Activated T-helper 1 cell treated with anti-CD3 and anti-CD28 coated beads, Interleukin-12 subunit alpha, Interleukin-12 subunit beta, Interleukin-2, Interleukin-4 antibody, amounts not matched to agents 30 ng/mL and 10 ng/mL and 1 ng/mL, durations not matched to agents 14 hours and 24 hours and 36 hours (primary cell): ENCODE measurements at regions not wholly inside any gene's neighbourhood (a gene's known extent, or its start where the extent isn't known, plus 50 kb on each side); places are given as distances from the start of the nearest gene placed in this dataset.

Experiments
- DNase-seq: peaks from one replicate; pipeline ENCODE4 v3.0.0; 2021; ENCODE audit warnings: low spot score
- H3K27ac Mint-ChIP-seq: one replicate; pipeline ENCODE4 v1.8.0; 2021; ENCODE audit warnings: mild to moderate bottlenecking, mixed read lengths
- H3K27me3 Mint-ChIP-seq: one replicate; pipeline ENCODE4 v1.8.0; 2022; ENCODE audit warnings: mild to moderate bottlenecking, moderate library complexity, mixed read lengths; ENCODE audit not compliant: insufficient read depth
- H3K36me3 Mint-ChIP-seq: one replicate; pipeline ENCODE4 v1.8.0; 2021; ENCODE audit warnings: low read depth, mixed read lengths
- H3K4me1 Mint-ChIP-seq: one replicate; pipeline ENCODE4 v1.8.0; 2021; ENCODE audit warnings: low read depth, mixed read lengths
- H3K4me3 Mint-ChIP-seq: one replicate; pipeline ENCODE4 v1.8.0; 2021; ENCODE audit warnings: mild to moderate bottlenecking, moderate library complexity, mixed read lengths
- H3K9me3 Mint-ChIP-seq: one replicate; pipeline ENCODE4 v1.8.0; 2021; ENCODE audit warnings: mixed read lengths
- intact Hi-C: fragments of 100-400 bp; cut with micrococcal nuclease; formaldehyde crosslinking; loops from one replicate; pipeline ENCODE4 v1.15.1; 2024

- no peak overlapping the region for H3K4me3 Mint-ChIP-seq
- H3K27me3 Mint-ChIP-seq, result no peaks in the 10 kb centered on the region
- H3K4me1 Mint-ChIP-seq, result no peaks in the 10 kb centered on the region
- intact Hi-C loops, result no loop called here
- no peak overlapping the region for H3K27ac Mint-ChIP-seq
- no peaks in the 10 kb centered on the region for H3K9me3 Mint-ChIP-seq
- DNase-seq, result no peak
- H3K36me3 Mint-ChIP-seq, result no peaks in the 10 kb centered on the region
Measured at GRCh38 chr6:67629258-67629657, 1005.8 kb upstream of the ADGRB3 start.

DNA sequence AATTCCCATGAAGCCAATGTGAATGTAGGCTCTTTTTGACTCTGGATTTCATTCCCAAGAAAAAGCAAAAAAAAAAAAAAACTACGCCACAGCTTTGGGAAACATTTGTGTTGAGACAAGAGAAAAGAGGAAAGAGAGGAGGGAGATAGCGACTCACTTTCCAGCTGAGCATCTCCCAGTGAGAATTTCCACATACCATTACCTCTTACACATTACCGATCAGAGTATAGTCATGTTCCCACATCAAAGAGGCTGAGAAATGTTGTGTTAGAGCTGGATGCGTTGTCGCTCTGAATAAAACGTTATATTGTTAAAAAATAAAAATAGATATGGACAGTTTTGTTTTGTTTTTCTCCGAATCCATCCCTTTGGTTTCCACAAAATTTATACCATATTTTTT is 1019.3 kb upstream of the ADGRB3 start:
- no peak overlapping the region for H3K4me3 Mint-ChIP-seq
- intact Hi-C loops, result no loop called here
- H3K36me3 Mint-ChIP-seq, result no peaks in the 10 kb centered on the region
- H3K9me3 Mint-ChIP-seq, result peaks cover 5% of the 10 kb centered on the region
- DNase-seq, result no peak
- no peaks in the 10 kb centered on the region for H3K4me1 Mint-ChIP-seq
- H3K27me3 Mint-ChIP-seq, result no peaks in the 10 kb centered on the region
- H3K27ac Mint-ChIP-seq, result no peak overlapping the region

DNA sequence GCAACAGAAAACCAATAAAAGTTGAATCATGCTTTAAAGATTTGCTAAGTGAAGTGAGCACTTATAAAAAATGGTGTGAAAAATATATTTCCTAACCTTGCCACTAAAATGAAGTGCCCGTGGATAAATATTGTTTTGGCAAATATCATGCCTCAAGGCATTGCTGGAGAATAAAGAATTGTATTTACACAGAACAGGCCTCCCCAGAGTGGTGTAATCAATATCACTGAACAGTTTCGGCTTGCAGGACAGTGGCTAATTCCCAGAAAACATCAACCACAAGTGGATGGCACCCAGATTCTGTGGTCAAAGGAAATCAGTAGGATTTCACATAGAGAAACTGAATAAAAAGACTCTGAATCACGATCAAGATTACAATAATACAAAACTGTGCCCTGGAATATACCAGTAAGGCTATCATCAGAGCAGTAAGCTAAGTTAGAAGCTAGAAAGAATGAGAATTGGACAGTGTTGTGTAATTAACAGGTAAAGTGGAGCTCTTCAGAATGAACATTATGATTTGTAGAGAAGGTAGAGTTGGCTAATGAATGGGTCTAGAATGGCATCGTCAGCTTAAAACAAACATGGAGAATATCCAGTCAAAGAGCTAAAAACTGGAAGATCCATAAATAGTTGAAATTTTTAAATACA is 1026.9 kb upstream of the ADGRB3 start:
- Mint-ChIP-seq H3K9me3 (no peaks in the 10 kb centered on the region), H3K4me3 (no peak overlapping the region), H3K36me3 (no peaks in the 10 kb centered on the region), H3K4me1 (no peaks in the 10 kb centered on the region), H3K27ac (no peak overlapping the region), H3K27me3 (no peaks in the 10 kb centered on the region)
- DNase-seq, result no peak
- intact Hi-C loops, result no loop called here

DNA sequence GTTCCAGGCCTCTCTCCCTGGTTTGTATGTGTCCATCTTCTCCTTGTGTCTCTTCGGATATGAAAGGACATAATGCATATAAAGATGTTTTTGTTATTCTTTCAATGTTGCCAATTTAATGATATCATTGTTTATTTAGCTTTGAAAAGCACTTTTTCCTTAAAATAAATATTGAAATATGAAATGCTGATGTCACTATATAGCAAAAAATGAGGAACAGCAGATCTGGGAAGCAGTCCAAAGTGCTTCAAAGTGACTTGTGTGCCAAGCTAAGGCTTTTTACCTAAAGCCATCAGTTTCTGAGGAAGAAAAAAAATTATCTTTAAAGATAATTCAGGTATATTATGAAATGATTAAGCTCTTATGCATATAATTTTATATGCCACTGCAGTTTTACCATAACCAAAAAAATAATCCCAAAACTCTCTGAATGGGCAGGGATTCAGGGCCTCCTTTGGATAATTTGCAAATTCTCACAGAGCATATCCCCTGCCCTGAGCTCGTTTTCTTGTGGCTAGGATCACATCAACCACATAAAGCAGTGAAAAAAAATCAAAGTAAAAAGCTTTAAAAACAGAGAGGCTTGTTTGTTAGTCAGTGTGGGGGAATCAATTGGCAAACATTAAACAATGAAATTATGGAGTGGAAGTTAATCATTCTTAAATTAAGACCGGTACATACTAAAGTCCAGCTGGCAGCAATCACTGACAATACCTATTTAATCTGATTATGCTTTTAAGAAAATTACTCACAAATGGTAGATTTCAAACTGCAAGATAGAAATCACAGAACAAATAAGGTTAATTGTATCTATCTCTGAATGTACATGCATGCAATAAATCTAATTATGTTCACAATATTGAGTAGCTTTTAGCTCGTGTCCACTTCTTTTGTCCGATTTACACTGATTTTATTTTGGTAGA is 1027.9 kb upstream of the ADGRB3 start:
- no peaks in the 10 kb centered on the region for H3K27me3 Mint-ChIP-seq
- H3K36me3 Mint-ChIP-seq, result no peaks in the 10 kb centered on the region
- H3K9me3 Mint-ChIP-seq, result no peaks in the 10 kb centered on the region
- no peak for DNase-seq
- intact Hi-C loops, result no loop called here
- no peak overlapping the region for H3K4me3 Mint-ChIP-seq
- no peaks in the 10 kb centered on the region for H3K4me1 Mint-ChIP-seq
- H3K27ac Mint-ChIP-seq, result no peak overlapping the region

- intact Hi-C loops, result no loop called here
- no peaks in the 10 kb centered on the region for H3K9me3 Mint-ChIP-seq
- H3K36me3 Mint-ChIP-seq, result no peaks in the 10 kb centered on the region
- no peak overlapping the region for H3K4me3 Mint-ChIP-seq
- H3K27ac Mint-ChIP-seq, result no peak overlapping the region
- no peaks in the 10 kb centered on the region for H3K4me1 Mint-ChIP-seq
- no peak for DNase-seq
- H3K27me3 Mint-ChIP-seq, result no peaks in the 10 kb centered on the region
Measured at GRCh38 chr6:67594366-67594765, 1040.7 kb upstream of the ADGRB3 start.

- Mint-ChIP-seq H3K27me3 (no peaks in the 10 kb centered on the region), H3K9me3 (no peaks in the 10 kb centered on the region), H3K27ac (no peak overlapping the region), H3K4me3 (no peak overlapping the region), H3K36me3 (no peaks in the 10 kb centered on the region), H3K4me1 (no peaks in the 10 kb centered on the region)
- no peak for DNase-seq
- intact Hi-C loops, result no loop called here
Measured at GRCh38 chr6:67593247-67593646, 1041.8 kb upstream of the ADGRB3 start.

- Mint-ChIP-seq H3K4me1 (no peaks in the 10 kb centered on the region), H3K9me3 (no peaks in the 10 kb centered on the region), H3K4me3 (no peak overlapping the region), H3K36me3 (no peaks in the 10 kb centered on the region), H3K27me3 (no peaks in the 10 kb centered on the region), H3K27ac (no peak overlapping the region)
- intact Hi-C loops, result no loop called here
- no peak for DNase-seq
Measured at GRCh38 chr6:67591910-67592309, 1043.2 kb upstream of the ADGRB3 start.

DNA sequence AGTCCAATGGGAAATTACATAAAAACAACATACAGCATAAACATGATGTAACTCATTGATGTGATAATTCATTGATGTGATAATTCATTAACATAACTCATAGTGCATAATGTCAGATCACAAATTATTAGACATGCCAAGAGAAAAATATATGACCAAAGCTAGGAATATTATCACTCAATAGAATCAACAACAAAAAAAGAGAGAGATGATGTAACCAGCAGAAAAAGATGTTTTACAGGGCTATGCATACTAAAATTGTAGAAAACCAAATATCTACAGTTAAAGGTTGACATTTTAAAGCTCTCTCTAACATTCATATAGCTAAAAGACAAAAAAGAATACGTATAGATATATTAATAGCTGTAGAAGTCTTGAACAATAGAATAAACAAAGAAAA is 1067.2 kb upstream of the ADGRB3 start:
- Mint-ChIP-seq H3K27me3 (no peaks in the 10 kb centered on the region), H3K4me3 (no peak overlapping the region), H3K9me3 (no peaks in the 10 kb centered on the region), H3K27ac (no peak overlapping the region), H3K4me1 (no peaks in the 10 kb centered on the region), H3K36me3 (no peaks in the 10 kb centered on the region)
- no peak for DNase-seq
- intact Hi-C loops, result no loop called here

GRCh38 chr6:67563671-67564070 is 1071.4 kb upstream of the ADGRB3 start:
- DNase-seq, result no peak
- Mint-ChIP-seq H3K9me3 (no peaks in the 10 kb centered on the region), H3K27ac (no peak overlapping the region), H3K4me3 (no peak overlapping the region), H3K4me1 (no peaks in the 10 kb centered on the region), H3K27me3 (no peaks in the 10 kb centered on the region), H3K36me3 (no peaks in the 10 kb centered on the region)
- intact Hi-C loops, result no loop called here

GRCh38 chr6:67560068-67560467 is 1075.0 kb upstream of the ADGRB3 start:
- no peaks in the 10 kb centered on the region for H3K27me3 Mint-ChIP-seq
- H3K4me3 Mint-ChIP-seq, result no peak overlapping the region
- intact Hi-C loops, result no loop called here
- H3K36me3 Mint-ChIP-seq, result no peaks in the 10 kb centered on the region
- no peaks in the 10 kb centered on the region for H3K4me1 Mint-ChIP-seq
- H3K9me3 Mint-ChIP-seq, result peaks cover 6% of the 10 kb centered on the region
- no peak overlapping the region for H3K27ac Mint-ChIP-seq
- DNase-seq, result no peak

DNA sequence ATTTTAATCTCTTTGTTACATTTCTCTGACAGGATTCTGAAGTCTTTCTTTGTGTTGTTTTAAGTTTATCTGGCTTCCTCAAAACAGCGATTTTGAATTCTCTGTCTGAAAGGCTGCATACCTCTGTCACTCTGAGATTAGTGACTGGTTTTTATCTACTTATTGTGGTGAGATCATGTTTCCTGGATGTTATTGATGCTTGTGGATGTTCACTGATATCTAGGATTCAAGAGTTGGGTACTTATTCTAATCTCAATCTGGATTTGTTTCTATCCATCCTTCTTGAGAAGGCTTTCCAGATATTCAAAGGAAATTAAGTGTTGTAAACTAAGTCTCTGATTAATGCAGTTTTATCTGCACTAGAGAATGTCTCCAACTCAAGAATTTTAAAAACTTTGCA is 1076.1 kb upstream of the ADGRB3 start:
- intact Hi-C loops, result no loop called here
- H3K27me3 Mint-ChIP-seq, result no peaks in the 10 kb centered on the region

DNA sequence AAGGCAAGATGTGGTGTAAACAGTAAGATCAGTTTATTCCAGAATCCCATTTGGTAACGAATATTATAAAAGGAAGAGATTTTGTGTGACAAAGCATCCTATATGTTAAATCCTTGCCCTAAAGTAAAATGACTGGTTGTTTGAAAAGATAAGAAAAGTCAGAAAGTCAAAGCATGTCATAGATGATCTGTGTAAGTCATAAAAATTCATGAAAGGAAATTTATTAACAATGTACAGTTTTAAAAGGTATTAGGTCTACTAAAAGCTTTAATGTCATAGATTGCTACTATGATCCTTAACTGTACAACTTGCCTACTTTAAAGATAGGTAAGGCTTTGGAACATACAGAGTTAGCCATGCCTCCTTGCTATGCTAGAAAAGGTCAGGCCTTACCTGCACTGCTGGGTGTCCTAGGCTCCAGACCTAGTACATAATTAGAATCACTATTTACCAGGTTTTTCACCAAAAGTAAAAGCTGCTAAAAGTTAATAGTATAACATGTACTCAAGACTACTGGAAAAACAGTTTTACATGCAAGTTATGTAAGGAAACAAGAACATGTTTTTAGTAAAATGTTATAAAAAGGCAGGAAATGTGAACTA is 1090.1 kb upstream of the ADGRB3 start:
- no peak for DNase-seq
- Mint-ChIP-seq H3K36me3 (no peaks in the 10 kb centered on the region), H3K9me3 (peaks cover 19% of the 10 kb centered on the region), H3K4me3 (no peak overlapping the region), H3K27ac (no peak overlapping the region), H3K27me3 (no peaks in the 10 kb centered on the region), H3K4me1 (no peaks in the 10 kb centered on the region)
- intact Hi-C loops, result no loop called here

More for the DNA sequence above, 1076.1 kb upstream of the ADGRB3 start:
- Mint-ChIP-seq H3K36me3 (no peaks in the 10 kb centered on the region), H3K27ac (no peak overlapping the region), H3K9me3 (peaks cover 6% of the 10 kb centered on the region), H3K4me1 (no peaks in the 10 kb centered on the region), H3K4me3 (no peak overlapping the region)
- DNase-seq, result no peak

DNA sequence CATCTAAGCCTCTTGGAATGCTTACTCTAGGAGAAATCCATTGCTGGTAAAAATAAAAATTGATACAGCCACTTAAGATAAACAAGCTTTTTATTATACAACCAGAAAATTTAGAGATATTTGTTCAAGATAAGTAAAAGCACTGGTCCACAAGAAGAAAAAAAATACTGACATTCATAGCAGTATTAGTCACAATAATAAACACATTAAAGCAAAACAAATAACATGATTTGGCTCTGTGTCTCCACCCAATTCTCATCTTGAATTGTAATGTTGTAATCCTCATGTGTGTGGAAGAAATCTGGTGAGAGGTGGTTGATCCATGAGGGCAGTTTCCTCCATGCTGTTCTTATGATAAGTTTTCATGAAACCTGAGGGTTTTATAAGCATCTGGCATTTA is 1093.5 kb upstream of the ADGRB3 start:
- intact Hi-C loops, result no loop called here
- Mint-ChIP-seq H3K4me1 (no peaks in the 10 kb centered on the region), H3K27ac (no peak overlapping the region), H3K9me3 (peaks cover 19% of the 10 kb centered on the region), H3K4me3 (no peak overlapping the region), H3K27me3 (no peaks in the 10 kb centered on the region), H3K36me3 (no peaks in the 10 kb centered on the region)
- DNase-seq, result no peak
